ENCODE measurements at regions not wholly inside any gene's neighbourhood (a gene's known extent, or its start where the extent isn't known, plus 50 kb on each side); places are given as distances from the start of the nearest gene placed in this dataset.
A peak's percentile ranks its signal among the peaks of the same experiment; 100 is the strongest.

DNA sequence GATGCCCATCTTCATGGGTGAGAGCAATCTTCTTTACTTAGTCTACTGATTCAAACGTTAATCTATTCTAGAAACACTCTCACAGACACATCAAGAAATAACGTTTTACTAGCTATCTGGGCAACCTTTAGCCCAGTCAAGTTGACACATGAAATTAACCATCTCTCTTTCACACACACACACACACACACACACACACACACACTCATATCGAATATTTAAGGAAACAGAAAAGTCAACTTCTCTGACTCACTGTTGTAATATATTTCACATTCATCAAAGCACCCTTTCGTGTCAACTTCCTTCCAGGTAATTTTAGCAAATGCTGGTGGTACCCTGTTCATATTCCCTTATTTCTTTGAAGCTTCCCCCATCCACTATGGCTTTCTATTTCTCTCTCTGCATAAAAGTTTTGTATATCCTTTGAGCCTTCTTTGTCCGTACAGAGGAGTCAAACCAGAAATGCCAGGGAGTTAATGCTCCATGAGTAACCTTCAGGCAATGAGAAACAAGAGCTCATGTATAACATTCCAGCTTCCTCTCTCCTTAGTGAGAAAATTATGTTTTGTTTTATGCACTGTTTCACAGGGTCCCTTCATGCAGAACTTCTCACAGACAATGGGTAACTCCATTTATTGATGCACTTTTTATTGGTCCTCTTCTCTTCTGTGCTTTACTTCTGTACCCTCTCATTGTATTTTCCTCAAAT lies 335.5 kb upstream of the CBLB start:
- DNase-seq (ENCODE audit: low spot score in 2 of 2), result no peak
- FAIRE-seq, result no peak

DNA sequence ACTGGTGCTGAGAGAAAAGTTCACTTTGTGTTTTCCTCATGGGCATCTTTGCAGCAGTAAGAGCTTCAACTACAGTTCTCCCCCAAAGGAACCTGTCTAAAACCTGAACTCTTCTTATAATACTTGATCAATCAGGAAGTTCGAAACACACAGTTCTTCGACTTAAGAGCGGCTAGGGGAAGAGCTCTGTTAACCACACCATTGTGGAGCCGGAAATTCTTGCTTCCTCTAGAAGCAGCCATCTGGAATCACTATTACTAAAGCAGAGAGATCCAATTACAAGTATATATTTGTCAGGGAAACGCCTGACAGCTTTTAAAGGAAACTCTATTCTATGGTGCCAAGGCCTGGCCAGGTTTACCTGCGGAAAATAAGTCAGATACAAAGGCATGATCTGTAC lies 337.3 kb upstream of the CBLB start:
- no peak for FAIRE-seq

DNA sequence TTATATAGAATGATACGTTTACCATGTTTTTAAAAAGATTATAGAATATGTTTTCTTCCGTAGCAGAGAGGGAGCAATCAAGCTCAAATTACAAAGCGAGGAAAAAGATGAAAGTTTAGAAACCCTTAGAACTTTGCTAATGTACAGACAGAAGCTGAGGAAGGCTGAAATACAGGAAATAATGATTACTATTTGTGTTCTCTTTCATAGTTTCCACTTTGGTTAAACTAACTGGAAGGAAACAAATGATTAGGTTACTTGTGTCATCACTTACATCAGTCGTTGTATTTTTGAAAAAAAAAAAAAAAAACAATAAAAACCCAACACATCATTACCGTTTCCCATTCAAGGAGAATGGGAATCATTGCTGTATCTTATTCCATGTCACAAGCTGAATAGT lies 337.8 kb upstream of the CBLB start:
- FAIRE-seq, result no peak

More for the DNA sequence above, 337.3 kb upstream of the CBLB start:
- no peak for DNase-seq (ENCODE audit: low spot score in 2 of 2)

DNA sequence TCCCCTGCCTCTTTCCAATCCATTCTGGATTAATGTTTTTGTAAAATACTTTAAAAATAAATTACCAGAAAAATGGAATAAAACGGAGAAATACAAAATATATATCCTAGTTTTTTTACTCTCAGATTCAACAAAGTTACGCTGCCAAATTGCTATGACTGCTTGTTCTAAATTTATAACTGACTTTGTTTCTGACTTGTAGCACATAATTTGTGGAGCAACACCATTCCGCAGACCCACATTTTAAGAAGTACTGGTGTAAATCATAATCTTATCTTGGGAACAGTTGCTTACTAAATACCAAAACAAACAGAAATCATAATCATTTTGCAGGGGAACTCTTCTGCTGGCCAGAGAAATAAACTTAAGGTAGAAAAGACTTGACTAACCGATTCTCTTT lies 339.4 kb upstream of the CBLB start:
- FAIRE-seq, result no peak
- no peak for DNase-seq (ENCODE audit: low spot score in 2 of 2)

More for the DNA sequence above, 337.8 kb upstream of the CBLB start:
- DNase-seq (ENCODE audit: low spot score in 2 of 2), result no peak

DNA sequence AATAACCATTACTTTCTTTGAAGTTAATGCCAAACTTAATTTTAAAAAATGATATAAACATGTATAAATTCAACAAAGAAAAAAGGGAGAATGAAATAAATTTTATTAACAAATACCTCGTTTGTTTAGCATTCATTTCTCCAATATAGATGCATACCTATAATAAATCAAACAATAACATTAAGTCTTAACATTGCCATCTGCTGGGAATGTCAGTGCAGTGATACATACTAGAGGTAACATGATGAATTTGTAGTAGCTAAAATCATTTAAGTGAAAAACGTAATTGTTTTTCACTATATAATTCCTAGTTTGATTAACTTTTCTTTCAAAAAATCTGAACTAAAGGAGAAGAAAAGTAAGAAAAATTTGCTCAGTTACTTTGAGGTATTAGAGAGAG lies 340.2 kb upstream of the CBLB start:
- DNase-seq (ENCODE audit: low spot score in 2 of 2) (no peak), FAIRE-seq (peak; percentile 64)

DNA sequence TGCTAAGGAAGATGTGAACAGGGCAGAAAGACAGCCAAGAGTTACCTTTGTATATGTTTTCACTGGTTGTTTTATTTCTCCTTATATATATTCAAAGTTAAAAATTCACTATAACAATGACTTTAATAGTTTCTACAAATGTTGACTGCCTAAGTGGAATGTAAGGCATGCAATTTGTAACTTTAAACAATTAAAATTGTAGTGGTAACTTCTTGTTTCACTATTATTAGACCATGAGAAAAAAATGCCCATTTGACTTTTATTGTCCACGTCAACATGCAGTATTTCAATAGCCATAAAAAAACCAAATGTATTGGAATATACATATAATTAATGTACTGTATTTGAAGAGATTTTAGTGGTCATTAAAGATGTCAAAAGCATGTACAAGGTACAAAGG lies 340.7 kb upstream of the CBLB start:
- FAIRE-seq (no peak), DNase-seq (ENCODE audit: low spot score in 2 of 2) (no peak)

DNA sequence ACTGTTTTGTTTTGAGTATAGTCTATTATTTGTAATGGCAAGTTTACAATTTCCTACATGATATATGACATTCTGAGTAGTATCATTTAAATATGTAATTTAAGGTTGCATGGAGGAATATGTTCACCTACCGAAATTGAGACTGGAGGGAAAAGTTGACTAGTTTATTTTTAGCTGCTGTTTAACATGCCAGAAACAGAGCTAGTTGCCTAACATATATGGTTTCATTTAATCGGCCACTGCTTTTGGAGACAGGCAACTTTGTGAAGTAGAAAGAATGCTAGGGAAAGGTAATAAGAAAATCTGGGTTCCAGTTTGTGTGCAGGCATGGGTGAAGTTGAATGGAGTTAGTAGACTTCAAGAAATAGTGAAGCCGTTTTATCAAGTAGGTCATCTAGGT lies 342.1 kb upstream of the CBLB start:
- FAIRE-seq (no peak), DNase-seq (ENCODE audit: low spot score in 2 of 2) (no peak)

DNA sequence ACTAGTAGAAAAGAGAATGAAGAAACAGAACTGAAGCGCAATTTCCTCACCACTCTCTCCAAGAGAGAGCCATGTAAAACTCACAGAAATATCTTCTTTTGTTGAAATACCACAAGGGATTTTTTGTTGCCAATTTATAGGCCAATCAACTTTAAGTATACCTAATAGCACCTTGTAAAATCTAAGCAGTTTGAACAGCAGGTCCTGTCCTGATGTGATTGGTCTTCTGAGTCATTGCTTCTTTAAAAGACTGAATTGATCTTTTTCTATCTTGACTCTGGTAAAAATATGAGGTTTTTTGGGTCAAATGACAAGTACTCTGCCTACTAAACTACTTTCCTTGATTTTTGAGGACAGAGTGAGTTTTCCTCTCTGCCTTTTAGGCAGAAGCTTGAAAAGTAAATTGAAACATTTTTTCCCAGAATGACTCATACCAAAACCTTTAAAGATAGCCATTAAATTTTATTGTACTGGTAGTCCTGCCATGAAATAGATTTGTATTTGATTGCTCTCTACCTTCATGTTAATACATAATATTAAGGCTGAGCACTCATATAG lies 343.9 kb upstream of the CBLB start:
- FAIRE-seq (no peak), DNase-seq (ENCODE audit: low spot score in 2 of 2) (no peak)

DNA sequence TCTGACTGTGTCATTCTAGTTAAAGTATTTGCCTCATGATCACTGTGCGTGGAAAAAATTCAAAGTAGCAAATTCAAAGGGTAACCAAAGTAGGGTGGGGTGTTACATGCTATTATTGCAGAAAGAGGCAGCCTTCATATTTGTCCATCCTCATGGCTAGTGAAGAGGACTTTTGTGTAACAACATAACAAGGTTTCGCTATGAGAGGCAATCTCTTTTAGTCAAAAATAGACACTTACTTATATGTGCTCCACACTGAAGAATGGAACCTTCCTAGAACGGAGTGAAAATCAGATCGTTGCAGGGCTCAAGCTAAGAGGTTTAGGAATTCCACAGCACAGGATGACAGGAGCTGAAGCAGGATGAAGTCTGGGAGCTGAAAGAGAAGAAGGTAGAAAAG lies 345.1 kb upstream of the CBLB start:
- no peak for DNase-seq (ENCODE audit: low spot score in 2 of 2)
- no peak for FAIRE-seq

DNA sequence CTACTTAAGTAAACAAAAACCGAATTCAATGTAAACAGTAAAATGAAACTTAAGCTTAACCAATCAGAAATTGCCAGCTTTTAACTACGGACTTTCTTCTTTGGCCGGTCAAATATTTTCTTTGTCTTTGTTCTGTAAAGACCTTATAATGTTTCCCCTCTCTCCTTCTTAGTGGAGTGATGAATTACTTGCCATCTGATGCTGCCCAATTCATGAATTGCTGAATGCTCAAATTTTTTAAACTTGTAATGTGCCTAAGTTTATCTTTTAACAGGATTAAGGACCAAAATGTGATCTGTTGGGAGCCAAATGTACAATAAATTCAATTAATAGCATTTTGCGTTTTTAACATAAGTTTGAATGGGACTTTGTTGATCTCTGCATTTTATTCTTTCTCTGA lies 345.8 kb upstream of the CBLB start:
- FAIRE-seq, result no peak

DNA sequence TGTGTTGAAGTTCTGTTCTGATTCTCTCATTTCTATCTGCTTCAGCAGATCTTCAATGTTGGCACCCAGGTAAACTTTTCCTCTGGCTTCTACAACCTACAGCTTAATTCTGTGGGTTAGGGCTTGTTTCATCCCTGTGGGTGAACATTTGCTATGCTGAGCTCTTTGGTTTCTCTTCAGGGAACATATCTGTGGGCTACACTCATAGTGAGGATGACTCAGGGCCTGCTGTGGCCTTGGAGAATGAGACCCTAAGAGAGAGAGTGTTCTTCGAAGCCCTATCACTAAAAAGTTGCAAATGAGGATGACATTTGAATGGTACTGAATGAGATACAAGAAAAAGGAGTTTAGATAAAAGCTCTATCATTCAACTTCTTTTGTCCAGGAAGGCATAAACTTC lies 346.2 kb upstream of the CBLB start:
- FAIRE-seq (no peak), DNase-seq (ENCODE audit: low spot score in 2 of 2) (no peak)

More for the DNA sequence above, 345.8 kb upstream of the CBLB start:
- no peak for DNase-seq (ENCODE audit: low spot score in 2 of 2)

DNA sequence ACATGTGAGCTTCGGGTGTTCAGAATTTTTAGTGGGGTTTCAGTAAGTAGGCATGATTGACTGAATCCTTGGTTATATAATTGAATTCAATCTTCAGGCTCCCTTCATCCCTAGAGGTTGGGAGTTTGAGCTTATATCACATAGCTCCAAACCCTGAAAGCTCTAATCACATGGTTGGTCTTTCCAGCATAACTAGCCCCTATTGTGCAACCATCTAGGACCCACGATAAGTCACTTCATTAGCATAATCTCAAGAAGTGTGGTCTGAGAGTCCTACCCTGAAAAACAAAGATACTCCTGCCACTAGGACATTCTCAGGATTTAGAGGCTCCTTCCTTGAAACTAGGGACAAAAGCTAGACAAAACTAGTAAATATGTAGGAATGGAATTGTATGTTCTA lies 348.9 kb upstream of the CBLB start:
- no peak for FAIRE-seq
- no peak for DNase-seq (ENCODE audit: low spot score in 2 of 2)

DNA sequence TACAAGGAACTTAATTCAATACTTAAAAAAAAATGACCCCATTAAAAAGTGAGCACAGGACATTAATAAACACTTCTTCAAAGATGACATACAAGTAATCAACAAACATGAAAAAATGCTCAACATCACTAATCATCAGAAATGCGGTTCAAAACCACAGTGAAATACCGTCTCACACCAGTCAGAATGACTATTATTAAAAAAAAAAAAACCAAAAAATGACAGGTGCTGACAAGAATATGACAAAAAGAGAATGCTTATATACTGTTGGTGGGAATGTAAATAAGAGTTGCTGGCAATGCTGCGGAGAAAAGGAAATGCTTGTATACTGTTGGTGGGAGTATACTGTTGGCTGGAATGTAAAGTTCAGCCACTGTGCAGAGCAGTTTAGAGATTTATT lies 358.3 kb upstream of the CBLB start:
- DNase-seq (ENCODE audit: low spot score in 2 of 2) (no peak), FAIRE-seq (no peak)

DNA sequence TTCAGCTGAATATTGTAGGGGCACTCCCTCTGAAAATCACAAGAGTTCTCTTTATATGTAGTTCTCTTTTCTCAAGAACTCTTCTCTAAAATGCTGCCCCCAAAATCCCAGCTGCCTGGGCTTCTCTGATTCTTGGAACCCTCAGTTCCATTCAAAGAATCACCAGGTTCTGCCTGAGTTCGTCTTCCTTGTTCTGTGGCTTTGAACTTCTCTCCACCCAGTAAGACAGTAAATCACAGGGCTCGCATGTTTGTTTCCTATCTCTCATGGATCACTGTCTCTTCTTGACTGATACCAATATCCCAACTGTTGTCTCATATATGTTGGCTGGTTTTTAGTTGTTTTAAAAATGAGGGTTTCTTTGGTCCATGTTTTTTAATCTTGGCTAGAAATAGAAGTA lies 359.5 kb upstream of the CBLB start:
- DNase-seq (ENCODE audit: low spot score in 2 of 2) (no peak), FAIRE-seq (no peak)

DNA sequence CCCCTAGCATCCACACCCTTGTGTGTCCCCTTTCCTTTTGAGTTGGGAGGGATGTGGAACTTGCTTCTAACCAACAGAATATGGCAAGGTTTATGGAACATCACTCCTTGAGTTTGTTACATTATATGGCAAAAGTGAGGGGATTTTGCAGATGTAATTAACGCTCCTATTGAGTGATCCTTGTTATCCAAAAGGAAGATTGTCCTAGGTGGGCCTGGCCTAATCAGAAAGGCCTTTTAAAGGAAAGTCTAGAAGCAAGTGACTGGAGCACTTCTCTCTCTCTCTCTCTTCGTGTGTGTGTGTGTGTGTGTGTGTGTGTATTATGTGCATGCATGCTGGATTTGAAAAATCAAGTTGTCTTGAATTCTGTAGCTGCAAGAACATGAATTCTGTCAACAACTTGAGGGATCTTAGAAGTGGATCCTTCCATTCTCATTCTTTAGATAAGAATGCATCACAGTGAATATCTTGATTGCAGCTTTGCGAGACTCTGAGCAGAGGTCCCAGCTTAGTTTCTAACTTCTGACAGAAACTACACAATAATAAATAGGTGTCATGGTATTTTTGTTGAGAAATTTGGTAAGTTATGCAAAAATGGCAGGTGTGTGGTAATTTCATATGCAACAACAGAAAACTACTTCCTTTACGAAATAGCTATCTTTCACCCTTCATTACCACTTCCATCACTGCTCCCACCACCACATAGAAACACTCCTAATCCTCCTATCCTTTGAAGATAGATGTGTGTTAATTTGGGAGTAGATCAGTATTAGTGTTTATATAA lies 360.9 kb upstream of the CBLB start:
- FAIRE-seq (no peak), DNase-seq (ENCODE audit: low spot score in 2 of 2) (no peak)

DNA sequence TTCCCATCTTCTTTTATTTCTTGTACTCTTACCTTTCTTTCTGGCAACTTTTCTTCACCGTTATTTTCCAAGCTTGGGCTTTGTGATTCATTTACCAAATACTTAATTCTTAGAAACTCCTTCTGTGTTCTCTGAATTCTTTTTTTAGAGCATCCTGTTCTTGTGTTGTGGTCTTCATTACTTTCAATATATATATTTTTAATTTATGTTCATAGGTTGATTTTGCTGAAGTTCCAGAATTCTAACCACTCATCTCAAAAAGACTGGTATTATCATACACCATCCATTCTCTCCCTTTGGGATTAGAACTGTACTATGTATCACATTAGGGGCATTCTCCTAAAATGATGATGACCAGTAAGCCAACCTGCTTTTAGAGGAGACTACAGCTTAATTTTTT lies 362.3 kb upstream of the CBLB start:
- FAIRE-seq (no peak), DNase-seq (ENCODE audit: low spot score in 2 of 2) (no peak)

DNA sequence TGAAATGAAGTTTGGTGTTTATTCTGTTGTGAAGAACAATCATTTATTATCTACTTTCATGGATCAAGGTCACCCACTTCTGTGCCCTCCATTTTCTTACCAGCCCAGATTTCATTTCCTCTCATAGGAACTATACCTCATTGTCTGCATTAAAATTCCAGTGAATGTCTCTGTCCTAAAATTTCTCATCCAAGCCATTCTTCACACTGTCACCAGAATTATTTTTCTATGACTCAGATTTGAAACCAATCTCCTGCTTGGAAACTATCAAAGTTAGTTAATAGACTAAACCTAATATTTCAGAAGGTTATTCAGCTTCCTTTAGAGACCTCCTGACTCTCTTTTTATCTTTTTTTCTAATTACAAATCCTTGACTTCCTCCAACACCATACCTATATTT lies 364.1 kb upstream of the CBLB start:
- FAIRE-seq, result no peak

DNA sequence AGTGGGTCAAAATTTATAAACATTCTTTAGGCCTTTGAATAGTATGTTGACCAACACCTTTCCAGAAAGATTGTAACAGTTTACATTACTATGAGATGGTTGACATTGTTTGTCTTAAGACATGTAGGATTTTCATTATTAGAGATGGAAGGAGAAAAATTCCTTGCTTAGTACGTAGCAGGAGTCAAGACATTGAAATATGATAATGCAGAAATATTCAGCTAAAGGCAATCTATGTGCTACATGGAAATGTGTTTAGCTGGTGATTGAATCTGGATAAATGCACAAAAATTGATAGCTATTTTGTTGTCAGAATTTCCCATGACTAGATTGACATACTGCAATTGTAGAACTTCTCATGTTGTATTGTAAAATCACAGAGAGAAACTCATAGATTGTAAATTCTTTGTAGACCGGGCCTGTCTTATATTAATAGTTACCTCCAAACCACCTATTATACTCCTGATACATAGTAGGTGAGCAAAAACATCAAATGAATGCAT lies 370.4 kb upstream of the CBLB start:
- FAIRE-seq (no peak), DNase-seq (ENCODE audit: low spot score in 2 of 2) (no peak)

More for the DNA sequence above, 364.1 kb upstream of the CBLB start:
- no peak for DNase-seq (ENCODE audit: low spot score in 2 of 2)

DNA sequence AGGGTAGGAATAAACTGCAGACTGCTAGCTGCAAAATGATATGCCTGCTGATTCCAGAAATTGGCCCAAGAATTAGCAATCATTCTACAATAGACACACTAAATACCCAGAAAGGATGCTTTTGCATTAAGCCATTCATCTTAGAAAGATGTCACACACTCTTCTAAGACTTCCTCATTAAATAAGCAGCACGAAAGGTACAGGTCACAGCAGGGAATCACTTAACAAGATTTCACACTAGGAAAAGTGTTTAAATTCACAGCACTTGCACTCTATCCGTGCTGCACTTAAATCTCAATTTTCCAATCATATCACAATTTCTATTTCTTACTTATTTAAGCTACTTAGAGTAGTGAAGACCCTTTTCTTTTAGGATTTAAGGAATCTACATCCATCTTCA lies 372.8 kb upstream of the CBLB start:
- no peak for FAIRE-seq
- DNase-seq (ENCODE audit: low spot score in 2 of 2), result no peak

DNA sequence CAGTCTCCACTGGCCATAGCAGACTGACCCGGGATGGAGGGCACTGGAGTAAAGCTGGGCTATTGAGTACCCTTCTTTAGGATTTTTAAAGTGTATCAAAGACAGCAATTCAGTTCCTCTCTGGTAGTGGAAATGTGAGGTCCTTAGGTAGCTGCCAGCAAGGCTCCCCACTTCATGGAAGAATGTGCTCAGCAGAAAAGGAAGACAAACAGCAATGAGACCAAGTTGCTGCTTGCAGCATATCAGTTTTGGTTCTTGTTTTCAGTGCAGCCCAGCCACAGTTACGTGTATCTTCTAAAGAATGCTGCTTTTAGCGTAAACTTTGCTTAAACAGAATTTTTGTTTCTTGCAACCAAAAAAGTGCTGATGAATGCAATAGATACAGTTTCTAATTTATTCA lies 374.0 kb upstream of the CBLB start:
- DNase-seq (ENCODE audit: low spot score in 2 of 2), result no peak
- FAIRE-seq, result no peak

DNA sequence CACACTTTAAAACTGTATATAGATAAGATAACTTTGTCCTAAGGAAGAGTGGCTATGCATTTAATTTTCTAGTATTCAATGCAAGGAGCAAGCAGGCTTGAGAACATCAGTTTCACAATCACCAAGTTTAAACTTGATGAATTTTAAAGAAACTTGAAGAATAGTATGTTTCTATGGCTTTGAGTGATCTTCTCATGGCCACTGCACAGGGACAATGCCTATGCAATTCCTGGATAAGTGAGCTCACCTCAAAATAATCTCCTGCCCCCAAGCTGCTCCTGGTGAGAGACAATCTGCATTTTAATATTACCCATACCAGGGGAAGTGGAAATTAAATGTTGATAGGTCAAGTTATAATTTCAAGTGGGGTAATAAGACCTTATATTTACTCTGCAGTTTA lies 376.6 kb upstream of the CBLB start:
- FAIRE-seq (no peak), DNase-seq (ENCODE audit: low spot score in 2 of 2) (no peak)

All from frontal cortex (tissue), 3 donors.